IMR-90 (cell line): ENCODE measurements at regions not wholly inside any gene's neighbourhood (a gene's known extent, or its start where the extent isn't known, plus 50 kb on each side); places are given as distances from the start of the nearest gene placed in this dataset.

ENCODE experiments used
- ATAC-seq: fragments of 200-7000 bp; cut with Tn5 transposase; 2 replicates; pipeline ENCODE4 v1.9.1; 2020; ENCODE audit warnings: low read depth, mild to moderate bottlenecking, moderate library complexity
- BruUV-seq: library from RNA; stranded (reverse); fragments of 400-500 nt; replicated peaks from 2 replicates; lab custom pipeline; 2021; lab: Mats Ljungman, UMichigan
- CTCF ChIA-PET: fragments of 300-600 bp; formaldehyde crosslinking; extraction: SDS; loops from one replicate; lab custom pipeline; 2021; ENCODE audit warnings: antibody characterized with exemption; lab: Yijun Ruan, JAX
- POLR2A ChIA-PET: fragments of 300-600 bp; sonication (Branson Sonifier 250); formaldehyde crosslinking; loops from one replicate; lab custom pipeline; 2022; ENCODE audit warnings: antibody characterized with exemption; ENCODE audit not compliant: unreplicated experiment; lab: Charles Lee
- DNase-seq: peaks from one replicate; pipeline ENCODE4 v3.0.0; 2013
- H2AFZ ChIP-seq: replicated peaks from 2 replicates; pipeline ENCODE3; 2013; ENCODE audit warnings: low read length, mild to moderate bottlenecking; ENCODE audit not compliant: poor library complexity
- H2AK5ac ChIP-seq: 2 replicates; pipeline ENCODE4 v1.6.1; 2013; ENCODE audit warnings: low read depth, low read length, inconsistent platforms
- H2AK9ac ChIP-seq: replicated peaks from 2 replicates; pipeline ENCODE3; 2013; ENCODE audit warnings: mild to moderate bottlenecking, low read depth, low read length, moderate library complexity; ENCODE audit not compliant: poor library complexity
- H2BK120ac ChIP-seq: 2 replicates; pipeline ENCODE4 v1.6.1; 2013; ENCODE audit warnings: low read depth, low read length, inconsistent platforms
- H2BK15ac ChIP-seq: 3 replicates; pipeline ENCODE4 v1.6.1; 2013; ENCODE audit warnings: low read depth, low read length, inconsistent platforms
- H2BK20ac ChIP-seq: 2 replicates; pipeline ENCODE4 v1.6.1; 2013; ENCODE audit warnings: low read depth, mild to moderate bottlenecking, inconsistent platforms, low read length, moderate library complexity
- H2BK5ac ChIP-seq: 2 replicates; pipeline ENCODE4 v1.6.1; 2013; ENCODE audit warnings: mild to moderate bottlenecking, low read depth, low read length, inconsistent platforms; ENCODE audit not compliant: poor library complexity, severe bottlenecking
- H3K14ac ChIP-seq: replicated peaks from 2 replicates; pipeline ENCODE4 v1.6.1; 2013; ENCODE audit warnings: low read depth, low read length, inconsistent platforms
- H3K18ac ChIP-seq: 2 replicates; pipeline ENCODE4 v1.6.1; 2013; ENCODE audit warnings: low read depth, low read length, control low read depth
- H3K23ac ChIP-seq: 2 replicates; pipeline ENCODE4 v1.6.1; 2013; ENCODE audit warnings: low read depth, low read length, inconsistent platforms
- H3K27ac ChIP-seq: 2 replicates; pipeline ENCODE4 v1.5.1; 2013; ENCODE audit warnings: mild to moderate bottlenecking, control low read depth, low read length; ENCODE audit not compliant: insufficient read depth
- H3K27me3 ChIP-seq: 2 replicates; pipeline ENCODE4 v1.6.1; 2013; ENCODE audit warnings: low read length; ENCODE audit not compliant: control insufficient read depth, insufficient read depth
- H3K36me3 ChIP-seq: 2 replicates; pipeline ENCODE4 v1.6.1; 2013; ENCODE audit warnings: low read length, mixed read lengths; ENCODE audit not compliant: control insufficient read depth, insufficient read depth
- H3K4ac ChIP-seq: 2 replicates; pipeline ENCODE4 v1.6.1; 2013; ENCODE audit warnings: low read depth, low read length, inconsistent platforms
- H3K4me1 ChIP-seq: 2 replicates; pipeline ENCODE4 v1.6.1; 2013; ENCODE audit warnings: low read length, mixed read lengths; ENCODE audit not compliant: control insufficient read depth, insufficient read depth
- H3K4me2 ChIP-seq: 2 replicates; pipeline ENCODE4 v1.6.1; 2013; ENCODE audit warnings: low read depth, mild to moderate bottlenecking, control low read depth, low read length, moderate library complexity
- H3K4me3 ChIP-seq: 2 replicates; pipeline ENCODE4 v1.5.1; 2013; ENCODE audit warnings: low read depth, mild to moderate bottlenecking, control low read depth, low read length, moderate library complexity; ENCODE audit not compliant: insufficient read depth
- H3K56ac ChIP-seq: 2 replicates; pipeline ENCODE4 v1.6.1; 2013; ENCODE audit warnings: low read length, inconsistent platforms; ENCODE audit not compliant: insufficient read depth; ENCODE audit errors: extremely low read depth
- H3K79me1 ChIP-seq, 2 experiments: 2 replicates each; pipeline ENCODE4 v1.6.1; 2013; ENCODE audit warnings: low read length in 2 of 2, inconsistent platforms in 1 of 2, low read depth in 1 of 2
- H3K9ac ChIP-seq: 2 replicates; pipeline ENCODE4 v1.6.1; 2013; ENCODE audit warnings: low read depth, low read length, control low read depth
- H3K9me1 ChIP-seq: 2 replicates; pipeline ENCODE4 v1.6.1; 2013; ENCODE audit warnings: low read length, inconsistent platforms; ENCODE audit not compliant: insufficient read depth
- H3K9me3 ChIP-seq: 2 replicates; pipeline ENCODE4 v1.6.1; 2013; ENCODE audit warnings: low read length; ENCODE audit not compliant: control insufficient read depth, insufficient read depth
- H4K20me1 ChIP-seq: 2 replicates; pipeline ENCODE4 v1.6.1; 2013; ENCODE audit warnings: low read length, inconsistent platforms; ENCODE audit not compliant: insufficient read depth
- H4K5ac ChIP-seq: 2 replicates; pipeline ENCODE4 v1.6.1; 2013; ENCODE audit warnings: mild to moderate bottlenecking, low read depth, low read length, control low read depth
- H4K8ac ChIP-seq, 2 experiments: 2 replicates each; pipeline ENCODE4 v1.6.1; 2013; ENCODE audit warnings: low read depth in 2 of 2, low read length in 2 of 2, control low read depth in 1 of 2, inconsistent platforms in 1 of 2
- H4K91ac ChIP-seq: 2 replicates; pipeline ENCODE4 v1.6.1; 2013; ENCODE audit warnings: low read depth, low read length, inconsistent platforms; ENCODE audit not compliant: insufficient read depth
- CEBPB ChIP-seq: IDR thresholded peaks from 2 replicates; pipeline ENCODE4 v1.6.1; 2012; ENCODE audit warnings: low read depth, low read length, improper control_type of control experiment
- CHD1 ChIP-seq: IDR thresholded peaks from 2 replicates; pipeline ENCODE4 v1.6.1; 2012; ENCODE audit warnings: low read depth, low read length, improper control_type of control experiment
- MAZ ChIP-seq: IDR thresholded peaks from 2 replicates; pipeline ENCODE4 v1.6.1; 2012; ENCODE audit warnings: low read depth, mild to moderate bottlenecking, low read length, improper control_type of control experiment, moderate library complexity, borderline replicate concordance
- POLR2A ChIP-seq: IDR thresholded peaks from 2 replicates; pipeline ENCODE4 v1.6.1; 2012; ENCODE audit warnings: mild to moderate bottlenecking, low read depth, low read length
- RAD21 ChIP-seq: IDR thresholded peaks from 2 replicates; pipeline ENCODE4 v1.6.1; 2012; ENCODE audit warnings: low read length, improper control_type of control experiment
- RCOR1 ChIP-seq: IDR thresholded peaks from 2 replicates; pipeline ENCODE4 v1.6.1; 2012; ENCODE audit warnings: mild to moderate bottlenecking, low read length, improper control_type of control experiment; ENCODE audit not compliant: insufficient replicate concordance
- SMC3 ChIP-seq: fragments of 150-350 bp; IDR thresholded peaks from 2 replicates; pipeline ENCODE4 v1.6.1; 2016; ENCODE audit warnings: low read depth, mild to moderate bottlenecking, antibody characterized with exemption, low read length, moderate library complexity
- WGBS, 2 experiments: methylation state at CpG; one replicate each; pipeline versions ENCODE4 v1.1.5 to v1.1.7; 2013; ENCODE audit warnings: missing lambda C conversion rate in 2 of 2; ENCODE audit not compliant: insufficient read length in 1 of 2; ENCODE audit errors: extremely low coverage in 2 of 2; 5-methylcytosine and 5-hydroxymethylcytosine counted together
- dilution Hi-C: fragments of 300-500 bp; cut with HindIII; formaldehyde crosslinking; loops from one replicate; pipeline ENCODE4 v1.14.3; 2018; ENCODE audit warnings: low sequenced_read_pairs; ENCODE audit not compliant: unreplicated experiment
- in situ Hi-C: fragments of 300-500 bp; cut with MboI; formaldehyde crosslinking; loops from 3 replicates; pipeline ENCODE4 v1.14.3; 2019; ENCODE audit warnings: low sequenced_read_pairs, inconsistent platforms, mixed read lengths
- intact Hi-C: fragments of 100-400 bp; cut with micrococcal nuclease; formaldehyde crosslinking; loops from 2 replicates; pipeline ENCODE4 v1.10.0; 2022

GRCh38 chr3:96027718-96028117 lies 786.7 kb upstream of the EPHA6 start:
- Histone ChIP-seq H4K8ac (no peak overlapping the region), H3K23ac (no peak overlapping the region), H2AK5ac (no peak overlapping the region), H3K56ac (no peak overlapping the region), H2BK120ac (no peak overlapping the region), H3K9me3 (peaks cover 1% of the 10 kb centered on the region; the same call in 1 of the 2 replicates), H3K4me1 (no peaks in the 10 kb centered on the region), H3K4ac (no peak overlapping the region), H3K27ac (no peak overlapping the region), H3K9ac (no peak overlapping the region), H2BK15ac (no peak overlapping the region), H2BK5ac (no peak overlapping the region), H4K20me1 (no peaks in the 10 kb centered on the region), H3K14ac (no peak overlapping the region), H3K27me3 (no peaks in the 10 kb centered on the region), H3K18ac (no peak overlapping the region), H3K79me1 (no peaks in the 10 kb centered on the region), H4K5ac (no peak overlapping the region), H2AK9ac (no peak overlapping the region), H3K4me3 (no peak overlapping the region), H3K4me2 (no peak overlapping the region), H2AFZ (no peak overlapping the region), H3K9me1 (no peaks in the 10 kb centered on the region), H4K91ac (no peak overlapping the region), H3K36me3 (no peaks in the 10 kb centered on the region), H2BK20ac (no peak overlapping the region)
- ChIA-PET CTCF (no interaction called here), POLR2A (no interaction called here)
- WGBS, 2 experiments, result no CpG with 5 or more reads among the region's 2 CpGs
- no peak for DNase-seq
- TF ChIP-seq RAD21 (no peak), MAZ (no peak), POLR2A (no peak), CHD1 (no peak), CEBPB (no peak), SMC3 (no peak), RCOR1 (no peak)
- intact Hi-C loops, result no loop called here
- in situ Hi-C loops, result no loop called here
- dilution Hi-C loops, result no loop called here
- BruUV-seq, result no TSS peak
- ATAC-seq, result no peak
